Anterior cingulate cortex (tissue), 58 donors: ENCODE measurements at regions not wholly inside any gene's neighbourhood (a gene's known extent, or its start where the extent isn't known, plus 50 kb on each side); places are given as distances from the start of the nearest gene placed in this dataset.

ENCODE experiments used
- DNase-seq, 58 donors: peaks; one replicate each; lab custom pipeline; 2025; lab: John Stamatoyannopoulos, UW

- DNase-seq, result peak in 1 of 58 donors; percentile 8
These were observed 385.1 kb downstream of the CADM1 start for GRCh38 chr11:115119146-115119545.
